ENCODE measurements at regions not wholly inside any gene's neighbourhood (a gene's known extent, or its start where the extent isn't known, plus 50 kb on each side); places are given as distances from the start of the nearest gene placed in this dataset.

DNA sequence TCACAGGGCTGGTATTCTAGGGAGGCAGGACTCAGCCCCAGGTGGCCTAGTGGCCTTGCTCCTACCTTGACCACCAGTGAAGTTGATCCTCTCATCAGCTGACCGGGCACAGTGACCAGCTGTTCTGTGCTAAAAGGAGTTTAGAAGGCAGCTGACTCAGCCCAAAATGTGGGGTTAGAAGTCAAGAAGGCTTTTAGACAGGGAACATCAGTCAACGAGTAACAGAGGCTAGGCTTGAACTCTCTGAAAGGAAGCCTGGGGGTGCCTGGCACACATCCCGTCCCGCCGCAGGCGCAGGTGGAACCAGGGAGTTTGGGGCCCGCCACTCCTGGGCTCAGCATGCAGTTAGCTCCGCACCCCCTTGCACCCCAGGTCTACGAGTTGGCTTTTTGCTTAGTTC is 114.9 kb upstream of the SLC45A1 start:
- H3K36me3 ChIP-seq (replicated peaks; ENCODE audit: insufficient read depth, low read length): no peaks in the 10 kb centered on the region
- H3K4me1 ChIP-seq (ENCODE audit: low read length): no peaks in the 10 kb centered on the region
- H3K4me2 ChIP-seq (ENCODE audit: low read depth, low read length): no peak overlapping the region
- no peaks in the 10 kb centered on the region for H3F3A ChIP-seq (ENCODE audit: insufficient read depth, low read length)
- H3K9me2 ChIP-seq (replicated peaks; ENCODE audit: insufficient read depth, low read length): no peaks in the 10 kb centered on the region
- DNase-seq: no peak
- H3K27me3 ChIP-seq (replicated peaks; ENCODE audit: insufficient read depth, low read length): peaks cover 91% of the 10 kb centered on the region
- H3K27ac ChIP-seq (ENCODE audit: low read length): no peak overlapping the region
- no peak overlapping the region for H2AFZ ChIP-seq (ENCODE audit: low read length)
- no peaks in the 10 kb centered on the region for H4K20me1 ChIP-seq (ENCODE audit: insufficient read depth, low read length)
- H3K4me3 ChIP-seq (ENCODE audit: low read length): no peak overlapping the region
- no peaks in the 10 kb centered on the region for H3K9me3 ChIP-seq (replicated peaks; ENCODE audit: insufficient read depth, low read length)
- H3K9ac ChIP-seq (ENCODE audit: low read length): no peak overlapping the region
- TF ChIP-seq EZH2phosphoT487 (IDR thresholded peaks at IDR 0.05; ENCODE audit: low read length) (no peak), EZH2 (optimal IDR thresholded peaks at IDR 0.05; ENCODE audit: low read depth, low read length) (no peak)
- TF ChIP-seq, protein P1, sequence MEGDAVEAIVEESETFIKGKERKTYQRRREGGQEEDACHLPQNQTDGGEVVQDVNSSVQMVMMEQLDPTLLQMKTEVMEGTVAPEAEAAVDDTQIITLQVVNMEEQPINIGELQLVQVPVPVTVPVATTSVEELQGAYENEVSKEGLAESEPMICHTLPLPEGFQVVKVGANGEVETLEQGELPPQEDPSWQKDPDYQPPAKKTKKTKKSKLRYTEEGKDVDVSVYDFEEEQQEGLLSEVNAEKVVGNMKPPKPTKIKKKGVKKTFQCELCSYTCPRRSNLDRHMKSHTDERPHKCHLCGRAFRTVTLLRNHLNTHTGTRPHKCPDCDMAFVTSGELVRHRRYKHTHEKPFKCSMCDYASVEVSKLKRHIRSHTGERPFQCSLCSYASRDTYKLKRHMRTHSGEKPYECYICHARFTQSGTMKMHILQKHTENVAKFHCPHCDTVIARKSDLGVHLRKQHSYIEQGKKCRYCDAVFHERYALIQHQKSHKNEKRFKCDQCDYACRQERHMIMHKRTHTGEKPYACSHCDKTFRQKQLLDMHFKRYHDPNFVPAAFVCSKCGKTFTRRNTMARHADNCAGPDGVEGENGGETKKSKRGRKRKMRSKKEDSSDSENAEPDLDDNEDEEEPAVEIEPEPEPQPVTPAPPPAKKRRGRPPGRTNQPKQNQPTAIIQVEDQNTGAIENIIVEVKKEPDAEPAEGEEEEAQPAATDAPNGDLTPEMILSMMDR (IDR thresholded peaks at IDR 0.05; ENCODE audit: low read length): no peak
- H3K79me2 ChIP-seq (ENCODE audit: low read length): no peaks in the 10 kb centered on the region

DNA sequence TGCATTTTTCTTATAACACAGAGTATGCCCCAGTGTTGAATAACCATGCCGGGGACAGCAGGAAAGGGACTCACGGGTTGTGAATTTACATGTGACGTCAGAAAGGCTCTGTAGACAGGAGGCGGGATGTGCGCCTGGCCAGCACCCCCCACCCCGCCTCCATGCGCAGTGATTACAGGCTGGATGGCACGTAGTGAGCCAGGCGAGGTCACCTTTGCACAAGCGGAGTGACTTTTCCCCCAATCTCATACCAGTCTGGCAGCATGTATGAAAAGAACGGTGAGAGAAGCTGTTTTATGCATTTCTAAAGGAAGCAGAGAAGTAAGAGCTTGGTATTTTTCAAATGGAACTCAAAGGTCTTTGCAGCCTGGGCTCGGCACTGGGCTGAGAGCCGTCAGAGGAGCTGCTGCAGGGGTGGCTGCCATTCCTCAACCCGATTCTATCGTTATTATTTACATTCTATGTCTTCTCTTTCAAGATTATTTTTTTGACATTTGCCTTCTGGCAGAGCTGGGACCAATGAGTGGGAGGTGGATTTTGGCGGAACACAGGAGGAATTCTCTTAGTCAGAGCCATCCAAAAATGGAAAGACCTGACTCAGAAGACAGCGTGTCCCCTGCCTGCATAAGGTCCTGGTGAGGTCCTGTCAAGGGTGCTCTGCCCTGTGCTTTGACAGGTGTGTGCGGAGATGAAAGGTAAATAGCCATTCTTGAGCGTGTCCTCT is 115.6 kb upstream of the SLC45A1 start:
- Histone ChIP-seq H3K4me3 (ENCODE audit: low read length) (no peak overlapping the region), H3K9me2 (replicated peaks; ENCODE audit: insufficient read depth, low read length) (no peaks in the 10 kb centered on the region), H3K79me2 (ENCODE audit: low read length) (no peaks in the 10 kb centered on the region), H3K9ac (ENCODE audit: low read length) (no peak overlapping the region), H3K27ac (ENCODE audit: low read length) (no peak overlapping the region), H4K20me1 (ENCODE audit: insufficient read depth, low read length) (no peaks in the 10 kb centered on the region), H3K27me3 (replicated peaks; ENCODE audit: insufficient read depth, low read length) (peaks cover 91% of the 10 kb centered on the region), H3K36me3 (replicated peaks; ENCODE audit: insufficient read depth, low read length) (no peaks in the 10 kb centered on the region), H3K9me3 (replicated peaks; ENCODE audit: insufficient read depth, low read length) (no peaks in the 10 kb centered on the region), H3K4me2 (ENCODE audit: low read depth, low read length) (no peak overlapping the region), H2AFZ (ENCODE audit: low read length) (no peak overlapping the region), H3F3A (ENCODE audit: insufficient read depth, low read length) (no peaks in the 10 kb centered on the region), H3K4me1 (ENCODE audit: low read length) (no peaks in the 10 kb centered on the region)
- DNase-seq: no peak
- TF ChIP-seq, protein P1 (IDR thresholded peaks at IDR 0.05; ENCODE audit: low read length): no peak
- TF ChIP-seq EZH2 (optimal IDR thresholded peaks at IDR 0.05; ENCODE audit: low read depth, low read length) (no peak), EZH2phosphoT487 (IDR thresholded peaks at IDR 0.05; ENCODE audit: low read length) (no peak)

DNA sequence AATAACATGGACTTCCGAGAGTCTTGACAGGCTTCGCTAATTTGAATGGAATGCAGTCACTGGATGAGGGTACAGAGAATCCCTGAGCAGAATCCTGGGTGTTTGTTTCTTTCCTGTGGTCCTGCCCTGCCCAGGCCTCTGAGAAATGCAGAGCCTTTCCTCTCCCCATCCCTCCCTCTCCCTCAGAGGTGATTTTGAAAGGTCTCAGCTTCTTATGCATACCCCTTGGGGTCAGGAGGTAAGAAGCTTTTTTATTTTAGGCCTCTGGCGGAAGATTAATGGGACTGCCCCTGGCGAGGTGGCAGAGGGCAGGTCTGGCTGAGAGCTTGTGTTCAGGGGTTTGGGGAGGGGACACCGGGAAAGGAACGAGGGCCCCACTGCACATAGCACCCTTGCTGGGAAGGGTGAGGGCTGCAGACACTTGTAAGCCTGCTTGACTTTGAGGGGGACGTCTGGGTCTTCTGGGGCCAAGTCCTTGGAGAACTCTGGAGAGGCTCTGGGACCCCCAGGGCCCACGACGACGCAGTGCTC is 116.5 kb upstream of the SLC45A1 start:
- no peak overlapping the region for H3K4me3 ChIP-seq (ENCODE audit: low read length)
- no peak overlapping the region for H3K4me2 ChIP-seq (ENCODE audit: low read depth, low read length)
- no peaks in the 10 kb centered on the region for H3K9me2 ChIP-seq (replicated peaks; ENCODE audit: insufficient read depth, low read length)
- no peak overlapping the region for H2AFZ ChIP-seq (ENCODE audit: low read length)
- H3K79me2 ChIP-seq (ENCODE audit: low read length): no peaks in the 10 kb centered on the region
- no peaks in the 10 kb centered on the region for H3K9me3 ChIP-seq (replicated peaks; ENCODE audit: insufficient read depth, low read length)
- peaks cover 89% of the 10 kb centered on the region for H3K27me3 ChIP-seq (replicated peaks; ENCODE audit: insufficient read depth, low read length)
- no peaks in the 10 kb centered on the region for H3F3A ChIP-seq (ENCODE audit: insufficient read depth, low read length)
- H3K27ac ChIP-seq (ENCODE audit: low read length): no peak overlapping the region
- H3K36me3 ChIP-seq (replicated peaks; ENCODE audit: insufficient read depth, low read length): no peaks in the 10 kb centered on the region
- TF ChIP-seq, protein P1 (IDR thresholded peaks at IDR 0.05; ENCODE audit: low read length): no peak
- TF ChIP-seq EZH2 (optimal IDR thresholded peaks at IDR 0.05; ENCODE audit: low read depth, low read length): no peak
- no peaks in the 10 kb centered on the region for H4K20me1 ChIP-seq (ENCODE audit: insufficient read depth, low read length)
- no peak overlapping the region for H3K9ac ChIP-seq (ENCODE audit: low read length)
- DNase-seq: no peak
- no peaks in the 10 kb centered on the region for H3K4me1 ChIP-seq (ENCODE audit: low read length)
